Endothelial cell of umbilical vein (primary cell): ENCODE measurements at regions not wholly inside any gene's neighbourhood (a gene's known extent, or its start where the extent isn't known, plus 50 kb on each side); places are given as distances from the start of the nearest gene placed in this dataset.

Experiments
- BruUV-seq: library from RNA; stranded (reverse); fragments of 400-500 nt; replicated peaks from 2 replicates; lab custom pipeline; 2021; lab: Mats Ljungman, UMichigan
- CTCF ChIA-PET: fragments of 300-600, 350-600 bp; sonication (Branson Sonifier 250); formaldehyde crosslinking; loops from one replicate; lab custom pipeline; 2021; ENCODE audit warnings: antibody characterized with exemption, inconsistent platforms; lab: Charles Lee
- POLR2A ChIA-PET: fragments of 300-600, 350-600 bp; sonication (Branson Sonifier 250); formaldehyde crosslinking; loops from one replicate; lab custom pipeline; 2021; ENCODE audit warnings: antibody characterized with exemption, inconsistent platforms; lab: Charles Lee
- DNase-seq: peaks from one replicate; pipeline ENCODE4 v3.0.0-alpha.2; 2011; ENCODE audit warnings: low read depth, low spot score
- FAIRE-seq: peaks from 2 replicates; lab custom pipeline; 2011; peaks lifted over from hg19 to GRCh38; lab: Jason Lieb, UNC
- H2AFZ ChIP-seq: 2 replicates; pipeline ENCODE4 v1.6.0; 2012; ENCODE audit warnings: low read depth, low read length, control low read depth, inconsistent platforms
- H3K27ac ChIP-seq: 2 replicates; pipeline ENCODE4 v1.5.1; 2011; ENCODE audit warnings: low read depth, mild to moderate bottlenecking, control low read depth, low read length, moderate library complexity; ENCODE audit not compliant: insufficient read depth
- H3K27me3 ChIP-seq, 2 experiments: 2 replicates each; pipeline versions ENCODE4 v1.6.0 to v1.6.1; 2011; ENCODE audit warnings: low read length in 2 of 2, mixed read lengths in 1 of 2; ENCODE audit not compliant: control insufficient read depth in 2 of 2, insufficient read depth in 2 of 2
- H3K36me3 ChIP-seq, 2 experiments: 2 replicates in 1 of 2; 3 replicates in 1 of 2; pipeline ENCODE4 v1.5.1; 2011; ENCODE audit warnings: low read length in 2 of 2, mild to moderate bottlenecking in 1 of 2, moderate library complexity in 1 of 2; ENCODE audit not compliant: control insufficient read depth in 2 of 2, insufficient read depth in 2 of 2; ENCODE audit errors: extremely low read depth in 1 of 2
- H3K4me1 ChIP-seq: 3 replicates; pipeline ENCODE4 v1.5.1; 2011; ENCODE audit warnings: mild to moderate bottlenecking, low read length; ENCODE audit not compliant: control insufficient read depth, insufficient read depth; ENCODE audit errors: extremely low read depth
- H3K4me2 ChIP-seq: 2 replicates; pipeline ENCODE4 v1.6.1; 2011; ENCODE audit warnings: low read length, control low read depth, mixed read lengths; ENCODE audit not compliant: insufficient read depth
- H3K4me3 ChIP-seq, 3 experiments: fragments of 200-600 bp in 1 of 3; sonication (generic), shearing (Covaris generic) in 1 of 3; replicated peaks in 1 of 3; 2 replicates each; pipeline ENCODE4 v1.5.1; 2011 to 2016; ENCODE audit warnings: control low read depth in 3 of 3, low read length in 3 of 3, mild to moderate bottlenecking in 2 of 3, inconsistent platforms in 1 of 3, low read depth in 1 of 3, moderate library complexity in 1 of 3; ENCODE audit not compliant: insufficient read depth in 1 of 3
- H3K79me2 ChIP-seq: 2 replicates; pipeline ENCODE4 v1.6.0; 2012; ENCODE audit warnings: low read length, inconsistent platforms; ENCODE audit not compliant: control insufficient read depth, insufficient read depth
- H3K9ac ChIP-seq: replicated peaks from 2 replicates; pipeline ENCODE3; 2011; ENCODE audit warnings: low read length, control low read depth; ENCODE audit not compliant: insufficient read depth; ENCODE audit errors: extremely low read depth
- H3K9me1 ChIP-seq: replicated peaks from 3 replicates; pipeline ENCODE4 v1.6.0; 2011; ENCODE audit warnings: mild to moderate bottlenecking, low read length; ENCODE audit not compliant: control insufficient read depth, insufficient read depth; ENCODE audit errors: extremely low read depth
- H3K9me3 ChIP-seq: replicated peaks from 2 replicates; pipeline ENCODE4 v1.5.1; 2012; ENCODE audit warnings: low read length, inconsistent platforms; ENCODE audit not compliant: control insufficient read depth, insufficient read depth
- H4K20me1 ChIP-seq: replicated peaks from 2 replicates; pipeline ENCODE3; 2011; ENCODE audit warnings: mild to moderate bottlenecking, low read length; ENCODE audit not compliant: control insufficient read depth, insufficient read depth; ENCODE audit errors: extremely low read depth
- CTCF ChIP-seq, 2 donors: IDR thresholded peaks; 1 replicate in 1 of 2; 2 replicates in 1 of 2; pipeline ENCODE4 v1.5.1; 2011; ENCODE audit warnings: low read length in 2 of 2, mild to moderate bottlenecking in 2 of 2, moderate library complexity in 2 of 2, control low read depth in 1 of 2, inconsistent platforms in 1 of 2, low read depth in 1 of 2; ENCODE audit not compliant: insufficient read depth in 1 of 2; ENCODE audit errors: extremely low read depth in 1 of 2
- EZH2 ChIP-seq: IDR thresholded peaks from 2 replicates; pipeline ENCODE4 v1.6.1; 2012; ENCODE audit warnings: borderline replicate concordance, low read depth, mild to moderate bottlenecking, moderate library complexity, low read length, inconsistent platforms; ENCODE audit not compliant: severe bottlenecking
- FOS ChIP-seq: IDR thresholded peaks from 2 replicates; pipeline ENCODE4 v1.6.1; 2011; ENCODE audit warnings: mild to moderate bottlenecking, low read length, moderate library complexity, borderline replicate concordance; ENCODE audit not compliant: insufficient read depth
- GATA2 ChIP-seq: IDR thresholded peaks from 2 replicates; pipeline ENCODE4 v1.7.0; 2011; ENCODE audit warnings: low read depth, mild to moderate bottlenecking, moderate library complexity, mixed read lengths, low read length; ENCODE audit not compliant: insufficient read length, insufficient read depth
- JUN ChIP-seq: IDR thresholded peaks from 2 replicates; pipeline ENCODE4 v1.6.1; 2011; ENCODE audit warnings: borderline replicate concordance, low read depth; ENCODE audit not compliant: insufficient read length, insufficient read depth
- MAX ChIP-seq: IDR thresholded peaks from 2 replicates; pipeline ENCODE4 v1.6.1; 2011; ENCODE audit not compliant: insufficient read depth, insufficient read length
- MYC ChIP-seq: IDR thresholded peaks from one replicate; pipeline ENCODE4 v1.6.1; 2011; ENCODE audit warnings: mild to moderate bottlenecking, low read depth, low read length
- POLR2A ChIP-seq: IDR thresholded peaks from 2 replicates; pipeline ENCODE4 v1.6.1; 2012; ENCODE audit warnings: low read depth, mild to moderate bottlenecking, control low read depth, low read length
- POLR2AphosphoS5 ChIP-seq: IDR thresholded peaks from 2 replicates; pipeline ENCODE4 v1.6.1; 2012; ENCODE audit warnings: low read depth, mild to moderate bottlenecking, control low read depth, low read length, moderate library complexity; ENCODE audit not compliant: insufficient read depth
- dilution Hi-C: fragments of 300-500 bp; cut with MboI; formaldehyde crosslinking; loops from one replicate; pipeline ENCODE4 v1.15.0; 2019; ENCODE audit warnings: low sequenced_read_pairs; ENCODE audit not compliant: extremely low pct_ligation_motif_present
- intact Hi-C: fragments of 100-400 bp; cut with micrococcal nuclease; formaldehyde crosslinking; loops from one replicate; pipeline ENCODE4 v1.10.0; 2022

GRCh38 chr10:81008726-81009125 is 471.0 kb downstream of the SH2D4B start:
- Histone ChIP-seq H3K36me3 (no peaks in the 10 kb centered on the region), H3K4me1 (no peaks in the 10 kb centered on the region), H3K4me3 (no peak overlapping the region), H3K27ac (no peak overlapping the region), H3K9ac (no peak overlapping the region), H3K9me1 (no peaks in the 10 kb centered on the region), H4K20me1 (no peaks in the 10 kb centered on the region), H3K27me3 (no peaks in the 10 kb centered on the region), H3K79me2 (no peaks in the 10 kb centered on the region), H3K4me2 (no peak overlapping the region), H3K9me3 (no peaks in the 10 kb centered on the region), H2AFZ (no peak overlapping the region)
- TF ChIP-seq CTCF (IDR thresholded peaks at IDR 0.05; ENCODE audit: extremely low read depth in 1 of 2, insufficient read depth in 1 of 2, low read depth in 1 of 2, low read length in 2 of 2) (no peak), JUN (no peak), POLR2A (no peak), POLR2AphosphoS5 (no peak), EZH2 (no peak), GATA2 (no peak), MYC (no peak), FOS (no peak), MAX (no peak)
- dilution Hi-C loops, result no loop called here
- FAIRE-seq, result no peak
- POLR2A ChIA-PET, result no interaction called here
- CTCF ChIA-PET, result interaction anchor here (1.6 kb wide), 1 partner anchor 10 kb away, joined by 3 read pairs; no protein-coding TSS in a partner anchor
- BruUV-seq, result no TSS peak
- no peak for DNase-seq
- intact Hi-C loops, result no loop called here
